ENCODE measurements at regions not wholly inside any gene's neighbourhood (a gene's known extent, or its start where the extent isn't known, plus 50 kb on each side); places are given as distances from the start of the nearest gene placed in this dataset.

- intact Hi-C loops (cut with micrococcal nuclease) = no loop called here
These were observed 283.0 kb upstream of the CDH4 start for GRCh38 chr20:60968853-60969720.

GRCh38 chr20:60970601-60971000, 281.5 kb upstream of the CDH4 start:
- intact Hi-C loops (cut with micrococcal nuclease) = no loop called here

DNA sequence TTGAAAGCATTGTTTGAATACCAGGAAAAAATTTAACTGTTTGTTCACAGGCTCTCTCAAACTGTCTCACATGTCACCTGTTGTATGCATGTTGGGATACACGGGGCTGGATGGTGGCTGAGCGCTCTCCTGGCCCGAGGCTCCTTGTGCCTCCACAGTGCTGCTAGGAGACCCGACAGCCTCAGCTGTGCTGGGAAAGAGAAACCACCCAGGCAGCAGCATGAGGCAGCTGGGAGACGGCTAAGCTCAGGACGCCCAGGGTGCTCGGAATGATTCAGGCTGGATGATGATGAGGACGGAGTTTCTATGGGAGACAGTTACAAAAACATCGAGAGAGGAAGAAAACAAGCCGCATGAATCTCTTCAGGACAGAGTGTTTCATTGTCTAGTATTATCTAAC, 278.0 kb upstream of the CDH4 start:
- intact Hi-C loops (cut with micrococcal nuclease) = no loop called here

GRCh38 chr20:60974441-60974945, 277.6 kb upstream of the CDH4 start:
- intact Hi-C loops (cut with micrococcal nuclease) = no loop called here

- intact Hi-C loops (cut with micrococcal nuclease) = no loop called here
These were observed 275.9 kb upstream of the CDH4 start for GRCh38 chr20:60976139-60976538.

GRCh38 chr20:60976913-60977312, 275.1 kb upstream of the CDH4 start:
- intact Hi-C loops (cut with micrococcal nuclease) = no loop called here

GRCh38 chr20:60977901-60978300, 274.2 kb upstream of the CDH4 start:
- intact Hi-C loops (cut with micrococcal nuclease) = no loop called here

- intact Hi-C loops (cut with micrococcal nuclease) = no loop called here
These were observed 267.4 kb upstream of the CDH4 start for GRCh38 chr20:60984666-60985065.

DNA sequence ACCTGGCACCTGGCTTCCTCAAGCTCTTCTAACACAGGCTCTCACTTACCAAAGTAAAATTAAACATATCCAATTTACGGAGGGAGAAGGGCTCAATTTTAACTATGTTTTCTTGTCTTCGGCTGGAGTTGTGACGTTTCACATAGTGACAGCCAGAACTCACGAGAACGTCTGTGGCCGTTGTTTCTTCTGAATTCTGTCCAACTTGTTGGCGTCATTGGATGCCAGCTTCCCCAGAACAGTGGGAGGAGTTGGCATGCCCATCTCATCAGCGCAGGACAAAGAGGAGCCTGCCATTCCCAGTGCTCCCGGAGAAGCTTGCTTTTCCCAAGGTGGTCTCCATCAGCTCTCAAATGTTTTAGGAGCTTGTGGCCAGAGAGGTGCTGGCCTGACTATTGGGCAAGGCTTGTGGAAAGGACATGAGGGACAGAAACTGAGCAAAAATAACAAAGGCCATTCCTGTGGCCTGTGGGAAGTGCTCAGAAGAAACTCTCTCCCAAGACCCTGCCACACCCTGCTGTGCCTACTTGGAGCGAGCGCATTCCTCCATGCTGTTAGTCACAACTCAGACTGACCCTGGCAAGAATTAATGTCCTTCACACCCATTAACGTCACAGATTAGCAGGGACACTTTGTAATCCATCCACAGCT, 265.4 kb upstream of the CDH4 start:
- intact Hi-C loops (cut with micrococcal nuclease) = no loop called here

- intact Hi-C loops (cut with micrococcal nuclease) = no loop called here
These were observed 262.0 kb upstream of the CDH4 start for GRCh38 chr20:60990061-60990460.

GRCh38 chr20:60990643-60991042, 261.4 kb upstream of the CDH4 start:
- intact Hi-C loops (cut with micrococcal nuclease) = no loop called here

- intact Hi-C loops (cut with micrococcal nuclease) = no loop called here
These were observed 258.5 kb upstream of the CDH4 start for GRCh38 chr20:60993433-60994044.

- intact Hi-C loops (cut with micrococcal nuclease) = no loop called here
These were observed 252.8 kb upstream of the CDH4 start for GRCh38 chr20:60999250-60999649.

DNA sequence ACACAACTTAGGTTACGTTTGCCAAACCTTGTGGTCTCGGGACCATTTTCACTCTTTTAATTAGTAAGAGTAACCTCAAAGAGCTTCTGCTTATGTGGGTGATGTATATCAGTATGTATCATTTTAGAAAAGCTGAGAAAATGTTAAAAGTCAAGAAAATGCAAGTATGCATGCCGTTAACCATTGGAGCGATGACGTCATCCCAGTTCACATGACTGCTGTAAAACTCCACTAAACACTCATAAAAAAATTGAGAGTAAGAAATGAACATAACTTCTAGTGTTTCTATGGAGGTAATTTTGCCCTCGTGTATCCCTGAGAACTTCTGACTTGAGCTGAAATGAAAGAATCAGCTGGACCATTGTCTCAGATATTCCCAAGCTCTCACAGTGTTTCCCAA, 250.0 kb upstream of the CDH4 start:
- intact Hi-C loops (cut with micrococcal nuclease) = no loop called here

DNA sequence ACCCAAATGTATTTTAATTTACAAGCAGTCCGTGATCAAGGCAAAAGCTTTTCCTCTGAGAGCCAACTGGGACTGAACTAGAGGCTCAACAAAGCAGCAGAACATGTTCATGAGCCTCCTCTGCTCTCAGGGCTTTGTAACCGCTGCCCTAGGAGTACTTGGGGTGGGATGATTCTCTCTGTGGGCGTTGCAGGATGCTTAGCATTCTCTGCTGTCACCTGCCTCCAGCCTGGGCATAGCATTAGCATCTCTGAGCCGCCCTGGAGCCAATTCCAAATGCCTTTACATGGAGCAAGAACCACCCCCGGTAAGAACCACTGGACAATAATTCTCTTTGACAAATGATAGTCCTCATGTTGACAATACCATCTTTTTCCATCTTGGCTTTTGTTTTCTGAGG, 237.6 kb upstream of the CDH4 start:
- intact Hi-C loops (cut with micrococcal nuclease) = no loop called here

GRCh38 chr20:61015602-61016001, 236.5 kb upstream of the CDH4 start:
- intact Hi-C loops (cut with micrococcal nuclease) = no loop called here

GRCh38 chr20:61019322-61019721, 232.7 kb upstream of the CDH4 start:
- intact Hi-C loops (cut with micrococcal nuclease) = no loop called here

GRCh38 chr20:61023612-61024011, 228.4 kb upstream of the CDH4 start:
- intact Hi-C loops (cut with micrococcal nuclease) = no loop called here

DNA sequence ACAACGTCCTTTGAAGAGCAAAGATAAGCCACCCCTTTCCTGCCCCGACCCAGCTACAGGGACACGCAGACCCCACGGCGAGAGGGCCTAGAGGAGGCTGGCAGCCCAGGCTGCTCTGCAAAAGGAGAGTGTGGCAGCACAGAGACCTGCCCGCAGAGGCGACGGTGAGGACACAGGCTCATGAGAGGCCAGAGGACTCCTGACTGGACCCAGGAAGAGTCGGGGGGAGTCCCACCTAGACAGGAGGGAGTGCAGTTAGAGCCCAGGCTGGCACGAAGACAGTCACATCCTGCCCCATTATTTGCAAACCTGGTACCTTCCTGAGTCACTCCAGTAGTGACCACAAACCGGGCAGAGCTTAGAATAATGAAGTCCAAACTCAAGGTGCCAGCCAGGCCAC, 227.7 kb upstream of the CDH4 start:
- intact Hi-C loops (cut with micrococcal nuclease) = no loop called here

DNA sequence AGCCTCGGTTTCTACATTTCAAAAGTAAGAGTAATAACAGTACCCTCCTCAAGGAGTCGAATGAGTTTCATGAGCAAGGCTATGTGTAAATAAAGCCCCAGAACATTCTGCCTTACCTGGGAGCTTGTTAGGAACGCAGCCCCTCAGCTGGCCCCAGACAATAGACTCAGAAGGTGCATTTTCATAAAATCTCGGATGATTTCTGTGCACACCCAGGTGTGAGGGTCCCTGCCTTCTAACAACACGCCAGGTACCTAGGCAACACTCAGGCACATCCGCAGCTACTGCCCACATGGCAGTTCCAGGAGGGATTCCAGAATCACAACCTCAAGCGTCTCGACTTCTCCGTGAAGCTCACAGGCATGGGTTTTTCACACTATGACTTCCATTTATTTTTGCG, 226.5 kb upstream of the CDH4 start:
- intact Hi-C loops (cut with micrococcal nuclease) = no loop called here

GRCh38 chr20:61026173-61026572, 225.9 kb upstream of the CDH4 start:
- intact Hi-C loops (cut with micrococcal nuclease) = no loop called here

- intact Hi-C loops (cut with micrococcal nuclease) = no loop called here
These were observed 225.3 kb upstream of the CDH4 start for GRCh38 chr20:61026731-61027130.
